GM19324 (cell line): ENCODE measurements at regions not wholly inside any gene's neighbourhood (a gene's known extent, or its start where the extent isn't known, plus 50 kb on each side); places are given as distances from the start of the nearest gene placed in this dataset.
"Not testable (repeated sequence)": the region's sequence is repeated elsewhere in the genome, so short reads cannot be mapped to it uniquely, and the experiment has no call there.

Source experiments
- ATAC-seq: cut with Tn5 transposase; IDR thresholded peaks from one replicate; pipeline ENCODE4 v1.9.1; 2021; ENCODE audit warnings: mild to moderate bottlenecking, moderate library complexity; ENCODE audit not compliant: unreplicated experiment, low FRiP score

- no peak for ATAC-seq
These were observed 313.7 kb upstream of the COL8A1 start for GRCh38 chr3:99324636-99325203.

- no peak for ATAC-seq
These were observed 314.5 kb upstream of the COL8A1 start for GRCh38 chr3:99323940-99324339.

GRCh38 chr3:99322551-99322950, 315.8 kb upstream of the COL8A1 start:
- ATAC-seq: no peak

- ATAC-seq: no peak
These were observed 317.1 kb upstream of the COL8A1 start for GRCh38 chr3:99321261-99321660.

- ATAC-seq: no peak
These were observed 318.4 kb upstream of the COL8A1 start for GRCh38 chr3:99319961-99320360.

GRCh38 chr3:99319450-99319849, 318.9 kb upstream of the COL8A1 start:
- no peak for ATAC-seq

- ATAC-seq: no peak
These were observed 321.2 kb upstream of the COL8A1 start for GRCh38 chr3:99317201-99317600.

GRCh38 chr3:99315896-99316295, 322.5 kb upstream of the COL8A1 start:
- ATAC-seq: no peak

- no peak for ATAC-seq
These were observed 324.9 kb upstream of the COL8A1 start for GRCh38 chr3:99313485-99313884.

GRCh38 chr3:99298661-99299060, 339.7 kb upstream of the COL8A1 start:
- no peak for ATAC-seq

GRCh38 chr3:99295836-99296235, 342.6 kb upstream of the COL8A1 start:
- no peak for ATAC-seq

GRCh38 chr3:99294092-99294491, 344.3 kb upstream of the COL8A1 start:
- not testable (repeated sequence) for ATAC-seq

GRCh38 chr3:99287876-99288275, 350.5 kb upstream of the COL8A1 start:
- ATAC-seq: no peak

- no peak for ATAC-seq
These were observed 352.0 kb upstream of the COL8A1 start for GRCh38 chr3:99286266-99286845.

GRCh38 chr3:99269606-99270351, 368.3 kb upstream of the DCBLD2 start:
- no peak for ATAC-seq

GRCh38 chr3:99256788-99257187, 355.3 kb upstream of the DCBLD2 start:
- ATAC-seq: no peak

GRCh38 chr3:99253963-99254355, 352.5 kb upstream of the DCBLD2 start:
- ATAC-seq: no peak

GRCh38 chr3:99250821-99251355, 349.4 kb upstream of the DCBLD2 start:
- ATAC-seq: no peak

- no peak for ATAC-seq
These were observed 348.8 kb upstream of the DCBLD2 start for GRCh38 chr3:99250272-99250671.

- ATAC-seq: no peak
These were observed 348.1 kb upstream of the DCBLD2 start for GRCh38 chr3:99249627-99250026.

GRCh38 chr3:99248913-99249312, 347.4 kb upstream of the DCBLD2 start:
- no peak for ATAC-seq

GRCh38 chr3:99248130-99248529, 346.6 kb upstream of the DCBLD2 start:
- no peak for ATAC-seq
